Stomach (tissue), 8 donors: ENCODE measurements at regions not wholly inside any gene's neighbourhood (a gene's known extent, or its start where the extent isn't known, plus 50 kb on each side); places are given as distances from the start of the nearest gene placed in this dataset.

Experiments used
- DNase-seq, 2 donors: peaks; one replicate each; pipeline versions ENCODE4 v3.0.0 to v3.0.0-alpha.2; 2013 to 2019
- H3K27ac ChIP-seq, 5 donors: fragments of 200-600 bp in 4 of 5; sonication (generic) in 4 of 5; one replicate each; pipeline ENCODE4 v1.5.1; 2013 to 2019; ENCODE audit warnings: mild to moderate bottlenecking in 1 of 5, moderate library complexity in 1 of 5
- H3K27me3 ChIP-seq, 3 donors: fragments of 200-600 bp; sonication (generic); one replicate each; pipeline ENCODE4 v1.5.1; 2017 to 2019; ENCODE audit warnings: mixed run types in 1 of 3
- H3K36me3 ChIP-seq, 4 donors: fragments of 200-600 bp; sonication (generic); 1 replicate in 3 of 4; 2 replicates in 1 of 4; pipeline ENCODE4 v1.5.1; 2016 to 2019
- H3K4me1 ChIP-seq, 4 donors: fragments of 200-600 bp; sonication (generic); one replicate each; pipeline ENCODE4 v1.5.1; 2016 to 2019
- H3K4me3 ChIP-seq, 4 donors: fragments of 200-600 bp; sonication (generic) in 3 of 4; one replicate each; pipeline ENCODE4 v1.5.1; 2016 to 2019; ENCODE audit warnings: mild to moderate bottlenecking in 1 of 4
- H3K9me3 ChIP-seq, 4 donors: fragments of 200-600 bp; sonication (generic); one replicate each; pipeline ENCODE4 v1.5.1; 2016 to 2019
- CTCF ChIP-seq, 7 experiments: fragments of 450-650 bp in 4 of 7; fragments of 200-600 bp in 3 of 7; sonication (generic) in 3 of 7; IDR thresholded peaks; one replicate each; pipeline ENCODE4 v1.5.1; 2016 to 2019; ENCODE audit warnings: antibody characterized with exemption in 7 of 7, control low read depth in 2 of 7, mild to moderate bottlenecking in 1 of 7
- EP300 ChIP-seq: sonication (generic); formaldehyde crosslinking; IDR thresholded peaks from one replicate; pipeline ENCODE4 v1.6.1; 2017; ENCODE audit warnings: antibody characterized with exemption
- POLR2A ChIP-seq, 4 donors: fragments of 450-650 bp; IDR thresholded peaks; one replicate each; pipeline ENCODE4 v1.6.1; 2016; ENCODE audit warnings: antibody characterized with exemption in 4 of 4, control low read depth in 2 of 4, mild to moderate bottlenecking in 1 of 4, moderate library complexity in 1 of 4
- POLR2AphosphoS5 ChIP-seq, 3 donors: sonication (generic); formaldehyde crosslinking; IDR thresholded peaks; one replicate each; pipeline ENCODE4 v1.6.1; 2016; ENCODE audit warnings: antibody characterized with exemption in 3 of 3
- WGBS, 5 donors: extraction: QIAGEN DNeasy Blood & Tissue Kit in 3 of 5; methylation state at CpG; one replicate each; pipeline versions ENCODE4 v1.1.5 to v1.1.7; 2013 to 2018; 5-methylcytosine and 5-hydroxymethylcytosine counted together
- intact Hi-C: fragments of 100-400 bp; cut with DNase I; formaldehyde crosslinking; loops from one replicate; pipeline ENCODE4 v1.15.1; 2023; ENCODE audit warnings: low total_unique reads
- donor health status: healthy with polysubstance abuse.
- donor health status: Bipolar disorder and iron deficiency.
- donor health status: healthy.

DNA sequence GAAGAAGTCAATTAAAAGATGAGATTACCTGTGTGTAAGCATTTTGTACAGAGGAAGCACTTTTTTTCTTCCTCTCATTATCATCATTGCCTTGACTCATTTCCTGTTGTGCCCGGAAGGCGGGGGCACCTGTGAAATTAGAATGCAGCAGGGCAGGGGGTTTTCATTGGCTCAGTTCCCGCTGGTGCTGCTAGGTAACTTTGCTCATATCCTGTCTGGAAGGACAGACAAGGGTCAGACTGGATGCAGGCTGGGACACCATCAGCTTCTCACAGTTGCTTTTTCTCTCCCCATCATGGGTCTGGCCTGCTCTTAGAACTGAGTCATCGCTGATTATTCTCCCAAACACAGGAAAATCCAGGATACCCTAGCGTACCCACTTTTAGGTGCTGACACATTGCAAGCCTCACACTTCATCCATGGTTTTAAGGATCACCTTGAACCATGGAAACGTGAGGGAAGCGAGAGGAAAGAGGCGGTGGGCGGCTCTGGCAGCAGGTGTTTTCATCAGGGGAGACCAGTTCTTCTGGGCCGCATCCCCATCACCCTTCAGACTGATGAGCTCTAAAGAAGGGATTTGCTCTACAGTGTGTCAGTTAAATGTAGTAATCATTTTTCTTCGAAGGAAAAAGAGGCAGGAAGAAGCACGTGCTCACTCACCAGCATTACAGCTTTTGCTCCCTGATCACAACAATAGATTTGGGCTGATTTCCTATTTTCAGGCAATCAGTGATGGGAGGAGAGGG lies 195.7 kb upstream of the SASH1 start:
- Histone ChIP-seq H3K4me1 (no peaks in the 10 kb centered on the region), H3K27ac (no peak overlapping the region), H3K27me3 (no peaks in the 10 kb centered on the region), H3K9me3 (no peaks in the 10 kb centered on the region), H3K4me3 (no peak overlapping the region), H3K36me3 (no peaks in the 10 kb centered on the region)
- peak in 1 of 2 donors; percentile 38 for DNase-seq
- intact Hi-C loops: no loop called here
- WGBS, 5 donors: 79 to 85% (median 83%) methylated on average over 12 of the region's 12 CpGs
- TF ChIP-seq EP300: no peak
- no peak for TF ChIP-seq POLR2A (IDR thresholded peaks at IDR 0.05)
- TF ChIP-seq POLR2AphosphoS5 (IDR thresholded peaks at IDR 0.05): no peak
- TF ChIP-seq CTCF (IDR thresholded peaks at IDR 0.05): no peak

GRCh38 chr6:148147463-148147830 lies 195.2 kb upstream of the SASH1 start:
- TF ChIP-seq POLR2AphosphoS5 (IDR thresholded peaks at IDR 0.05) (no peak), CTCF (IDR thresholded peaks at IDR 0.05) (no peak), EP300 (no peak)
- Histone ChIP-seq H3K4me1 (no peaks in the 10 kb centered on the region), H3K27me3 (no peaks in the 10 kb centered on the region), H3K4me3 (no peak overlapping the region), H3K9me3 (no peaks in the 10 kb centered on the region), H3K36me3 (no peaks in the 10 kb centered on the region), H3K27ac (no peak overlapping the region)
- 64 to 78% (median 72%) methylated on average over 3 of the region's 3 CpGs for WGBS, 5 donors
- no peak for DNase-seq
- intact Hi-C loops: no loop called here

DNA sequence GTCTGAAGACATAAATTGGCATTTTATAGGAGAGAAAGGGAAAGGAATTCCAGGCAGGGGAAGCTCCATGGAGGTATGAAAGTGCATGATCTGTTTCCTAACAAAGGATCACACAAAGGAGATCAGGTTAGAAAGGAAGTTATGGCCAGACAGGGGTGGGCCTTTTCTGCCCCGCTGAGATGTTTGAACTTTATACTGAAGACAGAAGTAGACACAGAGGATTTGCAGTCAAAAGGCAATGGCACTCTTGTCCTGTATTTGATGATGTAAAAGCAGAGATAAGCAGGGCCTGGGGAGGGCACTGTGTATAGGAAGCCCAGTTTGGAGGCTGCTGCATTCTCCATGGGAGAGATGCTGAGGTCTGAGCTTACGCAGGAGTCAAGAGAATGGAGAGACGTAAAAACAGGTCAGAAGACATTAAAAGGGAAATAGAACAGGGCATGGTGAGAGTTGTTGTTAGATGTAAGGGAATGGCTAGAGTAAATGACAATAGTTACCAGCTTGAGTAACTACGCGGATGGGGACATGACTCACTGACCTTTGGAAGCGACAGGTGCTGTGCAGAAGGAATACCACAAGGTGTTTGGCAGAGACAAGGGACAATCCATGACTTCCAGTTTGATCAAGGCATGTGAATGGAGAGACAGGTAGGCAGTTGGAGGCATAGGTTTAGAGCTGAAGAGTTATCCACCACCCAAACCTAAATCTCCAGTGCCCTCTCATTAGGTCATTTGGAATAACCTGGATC lies 190.6 kb upstream of the SASH1 start:
- H3K4me1 ChIP-seq: no peaks in the 10 kb centered on the region
- TF ChIP-seq POLR2A (IDR thresholded peaks at IDR 0.05): no peak
- no peak for TF ChIP-seq POLR2AphosphoS5 (IDR thresholded peaks at IDR 0.05)
- no peak for TF ChIP-seq CTCF (IDR thresholded peaks at IDR 0.05)
- no peak for TF ChIP-seq EP300
- no peaks in the 10 kb centered on the region for H3K9me3 ChIP-seq
- no peak for DNase-seq
- WGBS, 5 donors: 86 to 95% (median 93%) methylated on average over 6 of the region's 6 CpGs
- no peaks in the 10 kb centered on the region for H3K27me3 ChIP-seq
- H3K4me3 ChIP-seq: no peak overlapping the region
- intact Hi-C loops: no loop called here
- H3K36me3 ChIP-seq: no peaks in the 10 kb centered on the region
- H3K27ac ChIP-seq: no peak overlapping the region

GRCh38 chr6:148154668-148155067 lies 188.0 kb upstream of the SASH1 start:
- Histone ChIP-seq H3K27me3 (no peaks in the 10 kb centered on the region), H3K27ac (no peak overlapping the region), H3K4me3 (no peak overlapping the region), H3K36me3 (no peaks in the 10 kb centered on the region), H3K9me3 (no peaks in the 10 kb centered on the region), H3K4me1 (no peaks in the 10 kb centered on the region)
- DNase-seq: no peak
- intact Hi-C loops: no loop called here
- TF ChIP-seq POLR2AphosphoS5 (IDR thresholded peaks at IDR 0.05) (no peak), POLR2A (IDR thresholded peaks at IDR 0.05) (no peak), EP300 (no peak), CTCF (IDR thresholded peaks at IDR 0.05) (no peak)
